ENCODE measurements at regions not wholly inside any gene's neighbourhood (a gene's known extent, or its start where the extent isn't known, plus 50 kb on each side); places are given as distances from the start of the nearest gene placed in this dataset.

DNA sequence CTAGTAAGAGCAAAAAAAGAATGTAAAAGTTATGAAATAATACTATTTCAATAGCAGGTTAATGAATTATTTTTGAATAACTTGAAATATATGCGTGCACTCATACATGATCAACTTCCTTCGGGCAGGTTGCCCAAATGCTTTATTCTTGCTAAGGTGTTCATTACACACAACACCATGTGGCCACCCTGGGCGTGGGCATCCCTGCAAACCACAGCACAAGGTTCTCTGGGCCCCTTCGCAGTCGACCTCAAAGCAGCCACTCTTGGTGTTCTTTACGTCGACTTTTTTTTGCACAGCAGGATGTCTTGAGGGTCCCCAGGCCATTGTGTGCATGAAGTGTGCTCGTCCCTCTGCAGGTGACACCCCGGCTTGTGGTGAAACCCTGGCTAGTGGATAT is 300.7 kb upstream of the PITRM1 start:
- no peak for TF ChIP-seq POLR2A (IDR thresholded peaks at IDR 0.05)
- TF ChIP-seq, protein P1, sequence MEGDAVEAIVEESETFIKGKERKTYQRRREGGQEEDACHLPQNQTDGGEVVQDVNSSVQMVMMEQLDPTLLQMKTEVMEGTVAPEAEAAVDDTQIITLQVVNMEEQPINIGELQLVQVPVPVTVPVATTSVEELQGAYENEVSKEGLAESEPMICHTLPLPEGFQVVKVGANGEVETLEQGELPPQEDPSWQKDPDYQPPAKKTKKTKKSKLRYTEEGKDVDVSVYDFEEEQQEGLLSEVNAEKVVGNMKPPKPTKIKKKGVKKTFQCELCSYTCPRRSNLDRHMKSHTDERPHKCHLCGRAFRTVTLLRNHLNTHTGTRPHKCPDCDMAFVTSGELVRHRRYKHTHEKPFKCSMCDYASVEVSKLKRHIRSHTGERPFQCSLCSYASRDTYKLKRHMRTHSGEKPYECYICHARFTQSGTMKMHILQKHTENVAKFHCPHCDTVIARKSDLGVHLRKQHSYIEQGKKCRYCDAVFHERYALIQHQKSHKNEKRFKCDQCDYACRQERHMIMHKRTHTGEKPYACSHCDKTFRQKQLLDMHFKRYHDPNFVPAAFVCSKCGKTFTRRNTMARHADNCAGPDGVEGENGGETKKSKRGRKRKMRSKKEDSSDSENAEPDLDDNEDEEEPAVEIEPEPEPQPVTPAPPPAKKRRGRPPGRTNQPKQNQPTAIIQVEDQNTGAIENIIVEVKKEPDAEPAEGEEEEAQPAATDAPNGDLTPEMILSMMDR (IDR thresholded peaks at IDR 0.05) = no peak
- no peak for TF ChIP-seq EP300 (IDR thresholded peaks at IDR 0.05)
